Heart right ventricle (tissue), 16 donors: ENCODE measurements at regions not wholly inside any gene's neighbourhood (a gene's known extent, or its start where the extent isn't known, plus 50 kb on each side); places are given as distances from the start of the nearest gene placed in this dataset.
"Not testable (repeated sequence)": the region's sequence is repeated elsewhere in the genome, so short reads cannot be mapped to it uniquely, and the experiment has no call there.

ENCODE experiments used
- ATAC-seq, 8 donors: fragments of 200-7000 bp; cut with Tn5 transposase; one replicate each; pipeline ENCODE4 v1.9.1; 2020; ENCODE audit warnings: mild to moderate bottlenecking in 8 of 8, moderate library complexity in 8 of 8, moderate number of reproducible peaks in 1 of 8
- DNase-seq, 2 donors: peaks; one replicate each; pipeline ENCODE4 v3.0.0-alpha.2; 2020
- H3K27ac ChIP-seq, 10 donors: fragments of 200-600 bp; sonication (generic) in 2 of 10; one replicate each; pipeline versions ENCODE4 v1.5.0 to v1.8.0; 2020 to 2022; ENCODE audit warnings: mild to moderate bottlenecking in 3 of 10
- H3K27me3 ChIP-seq, 7 donors: fragments of 200-600 bp; one replicate each; pipeline ENCODE4 v1.8.0; 2021 to 2022; ENCODE audit warnings: mild to moderate bottlenecking in 2 of 7
- H3K36me3 ChIP-seq, 9 donors: fragments of 200-600 bp; sonication (generic) in 1 of 9; one replicate each; pipeline versions ENCODE4 v1.5.0 to v1.8.0; 2020 to 2022; ENCODE audit warnings: mild to moderate bottlenecking in 2 of 9
- H3K4me1 ChIP-seq, 9 donors: fragments of 200-600 bp; sonication (generic) in 1 of 9; one replicate each; pipeline versions ENCODE4 v1.5.0 to v1.8.0; 2020 to 2022; ENCODE audit warnings: mild to moderate bottlenecking in 4 of 9
- H3K4me3 ChIP-seq, 10 donors: fragments of 200-600 bp; sonication (generic) in 2 of 10; one replicate each; pipeline versions ENCODE4 v1.5.0 to v1.8.0; 2020 to 2022; ENCODE audit warnings: mild to moderate bottlenecking in 7 of 10, moderate library complexity in 2 of 10
- H3K9me3 ChIP-seq, 11 donors: fragments of 200-600 bp in 10 of 11; sonication (generic) in 2 of 11; one replicate each; pipeline versions ENCODE4 v1.5.0 to v1.8.0; 2013 to 2022; ENCODE audit warnings: mild to moderate bottlenecking in 2 of 11, control low read depth in 1 of 11, moderate library complexity in 1 of 11
- CTCF ChIP-seq, 9 donors: fragments of 200-600 bp; sonication (generic) in 2 of 9; IDR thresholded peaks; one replicate each; pipeline versions ENCODE4 v1.5.0 to v1.8.0; 2021 to 2022; ENCODE audit warnings: antibody characterized with exemption in 9 of 9, mild to moderate bottlenecking in 5 of 9, moderate library complexity in 1 of 9
- WGBS, 2 donors: extraction: QIAGEN DNeasy Blood & Tissue Kit; methylation state at CpG; one replicate each; pipeline ENCODE4 v1.1.7; 2013; ENCODE audit warnings: inconsistent platforms in 1 of 2; 5-methylcytosine and 5-hydroxymethylcytosine counted together
- intact Hi-C, 10 donors: fragments of 100-400 bp; cut with DNase I; formaldehyde crosslinking; loops; one replicate each; pipeline versions ENCODE4 v1.11.1 to v1.14.2; 2022
- donor health status: Arrhythmogenic right ventricular cardiomyopathy.
- donor health status: ischemic (EF 13 %, LVEDD 7.1; RV severe dilation, severe dysfunction).
- donor health status: healthy with polysubstance abuse.
- donor health status: DM: no; HTN: yes; CAD: no.
- donor health status: DM: no; HTN: no; CAD: no.
- donor health status: ischemic (EF 25% LVEDD 6.9; RV normal size, moderate dysfunction).
- donor health status: ischemic (EF 25% LVEDD 5.7; RV mildly dilated, moderate dysfunction).
- donor health status: healthy.
- donor health status: DM: yes; HTN: yes; CAD: no.
- donor health status: Ischemic cardiomyopathy.
- donor health status: ischemic (EF 35%, LVEDD 5.7; RV mildly dilated, moderate dysfunction).
- donor health status: nonischemic (EF 11% LVEDD 7.7; RV severe dilation, severe dysfunction).
- donor health status: DM: yes; HTN: yes; CAD: no.
- donor health status: PGD.
- donor health status: ischemic (EF 29% LVEDD 5.4; RV normal size, mild dysfunction).
- donor health status: nonischemic (EF 23%, LVEDD 6.1; RV moderate dilation, normal function).

GRCh38 chrX:122272011-122272410 is 912.1 kb upstream of the GRIA3 start:
- Histone ChIP-seq H3K4me3 (no peak overlapping the region), H3K4me1 (no peaks in the 10 kb centered on the region), H3K27me3 (no peaks in the 10 kb centered on the region), H3K36me3 (no peaks in the 10 kb centered on the region), H3K9me3 (peaks cover 0 to 15% (median 0%) of the 10 kb centered on the region in 11 donors), H3K27ac (no peak overlapping the region)
- DNase-seq (no peak), ATAC-seq (no peak)
- intact Hi-C loops = no loop called here
- no peak for TF ChIP-seq CTCF (IDR thresholded peaks at IDR 0.05)
- WGBS, 2 donors = 56 to 71% methylated on average over 1 of the region's 1 CpG

DNA sequence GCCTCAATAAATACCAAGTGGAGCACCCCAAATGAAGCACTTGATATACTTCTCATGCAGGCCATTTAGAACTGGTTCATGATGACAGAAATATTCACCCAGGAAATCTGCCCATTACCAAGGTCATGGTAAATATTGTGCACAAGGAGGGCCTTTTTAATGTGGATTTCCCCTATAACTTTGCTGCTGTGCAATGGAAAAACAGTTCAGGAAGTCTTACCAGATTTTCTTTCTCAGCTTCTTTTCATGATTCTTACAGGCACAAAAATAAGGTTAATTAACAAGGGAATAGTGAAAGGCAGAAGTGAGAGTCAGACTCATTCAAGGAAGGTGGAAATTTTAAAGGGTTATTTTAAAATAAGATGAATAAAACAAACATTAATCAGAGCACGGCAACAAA is 904.3 kb upstream of the GRIA3 start:
- Histone ChIP-seq H3K36me3 (no peaks in the 10 kb centered on the region), H3K4me3 (no peak overlapping the region), H3K9me3 (no peaks in the 10 kb centered on the region), H3K27me3 (no peaks in the 10 kb centered on the region), H3K27ac (no peak overlapping the region), H3K4me1 (no peaks in the 10 kb centered on the region)
- ATAC-seq (no peak), DNase-seq (no peak)
- 81 to 100% methylated on average over 1 of the region's 1 CpG for WGBS, 2 donors
- intact Hi-C loops = no loop called here
- TF ChIP-seq CTCF (IDR thresholded peaks at IDR 0.05) = no peak

DNA sequence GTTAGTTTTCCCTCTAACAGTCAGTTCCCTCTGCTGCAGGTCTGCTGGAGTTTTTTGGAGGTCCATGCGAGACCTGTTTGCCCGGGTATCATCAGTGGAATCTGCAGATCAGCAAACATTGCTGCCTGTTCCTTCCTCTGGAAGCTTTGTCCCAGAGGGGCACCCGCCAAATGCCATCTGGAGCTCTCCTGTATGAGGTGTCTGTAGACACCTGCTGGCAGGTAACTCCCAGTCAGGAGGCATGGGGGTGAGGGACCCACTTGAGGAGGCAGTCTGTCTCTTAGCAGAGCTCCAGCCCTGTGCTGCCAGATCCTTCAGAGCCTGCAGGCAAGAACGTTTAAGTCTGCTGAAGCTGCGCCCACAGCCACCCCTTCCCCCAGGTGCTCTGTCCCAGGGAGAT is 884.3 kb upstream of the GRIA3 start:
- not testable (repeated sequence) for H3K4me3 ChIP-seq
- 75 to 83% methylated on average over 5 of the region's 5 CpGs for WGBS, 2 donors

GRCh38 chrX:122301491-122301890 is 882.6 kb upstream of the GRIA3 start:
- no peaks in the 10 kb centered on the region for H3K4me1 ChIP-seq
- peaks cover 0 to 23% (median 0%) of the 10 kb centered on the region in 11 donors for H3K9me3 ChIP-seq
- DNase-seq (no peak), ATAC-seq (no peak)
- intact Hi-C loops = no loop called here
- no peak overlapping the region for H3K4me3 ChIP-seq
- H3K36me3 ChIP-seq = no peaks in the 10 kb centered on the region
- H3K27me3 ChIP-seq = no peaks in the 10 kb centered on the region
- no peak overlapping the region for H3K27ac ChIP-seq
- no peak for TF ChIP-seq CTCF (IDR thresholded peaks at IDR 0.05)

More for the DNA sequence above, 884.3 kb upstream of the GRIA3 start:
- H3K9me3 ChIP-seq = peaks cover 0 to 13% (median 0%) of the 10 kb centered on the region in 11 donors
- H3K36me3 ChIP-seq, intact Hi-C loops, ATAC-seq, DNase-seq, H3K27ac ChIP-seq, H3K27me3 ChIP-seq, H3K4me1 ChIP-seq: not testable (repeated sequence)

GRCh38 chrX:122303761-122304160 is 880.3 kb upstream of the GRIA3 start:
- H3K27me3 ChIP-seq = no peaks in the 10 kb centered on the region
- no peak for DNase-seq
- H3K36me3 ChIP-seq = no peaks in the 10 kb centered on the region
- no peaks in the 10 kb centered on the region for H3K4me1 ChIP-seq
- no peak for ATAC-seq
- H3K27ac ChIP-seq = no peak overlapping the region
- intact Hi-C loops = no loop called here
- peaks cover 0 to 12% (median 0%) of the 10 kb centered on the region in 11 donors for H3K9me3 ChIP-seq
- TF ChIP-seq CTCF (IDR thresholded peaks at IDR 0.05) = no peak
- H3K4me3 ChIP-seq = no peak overlapping the region
